ENCODE measurements at regions not wholly inside any gene's neighbourhood (a gene's known extent, or its start where the extent isn't known, plus 50 kb on each side); places are given as distances from the start of the nearest gene placed in this dataset.

GRCh38 chr7:24119852-24120251, 164.1 kb upstream of the NPY start:
- ChIA-PET POLR2A (no interaction called here), CTCF (no interaction called here)
- no peaks in the 10 kb centered on the region for H3K4me1 Mint-ChIP-seq
- no peak overlapping the region for H3K4me3 Mint-ChIP-seq
- H3K9me3 Mint-ChIP-seq (ENCODE audit: low read depth): no peaks in the 10 kb centered on the region
- DNase-seq (no peak), ATAC-seq (no peak)
- H3K27me3 Mint-ChIP-seq: peaks cover 12% of the 10 kb centered on the region
- no peak overlapping the region for H3K27ac Mint-ChIP-seq
- H3K36me3 Mint-ChIP-seq (ENCODE audit: low read depth): no peaks in the 10 kb centered on the region
- intact Hi-C loops (cut with DNase I, micrococcal nuclease): no loop called here

- ChIA-PET POLR2A (no interaction called here), CTCF (interaction anchor here (0.7 kb wide), 1 partner anchor 601 kb away, joined by 4 read pairs; no protein-coding TSS in a partner anchor)
- H3K27me3 Mint-ChIP-seq: peaks cover 9% of the 10 kb centered on the region
- no peaks in the 10 kb centered on the region for H3K9me3 Mint-ChIP-seq (ENCODE audit: low read depth)
- intact Hi-C loops (cut with DNase I, micrococcal nuclease): no loop called here
- no peak overlapping the region for H3K27ac Mint-ChIP-seq
- no peak overlapping the region for H3K4me3 Mint-ChIP-seq
- DNase-seq: no peak
- no peaks in the 10 kb centered on the region for H3K36me3 Mint-ChIP-seq (ENCODE audit: low read depth)
- no peak for ATAC-seq
- no peaks in the 10 kb centered on the region for H3K4me1 Mint-ChIP-seq
These were observed 160.9 kb upstream of the NPY start for GRCh38 chr7:24123076-24123475.

- Mint-ChIP-seq H3K4me3 (no peak overlapping the region), H3K9me3 (ENCODE audit: low read depth) (no peaks in the 10 kb centered on the region), H3K27ac (no peak overlapping the region), H3K27me3 (peaks cover 10% of the 10 kb centered on the region), H3K36me3 (ENCODE audit: low read depth) (no peaks in the 10 kb centered on the region), H3K4me1 (no peaks in the 10 kb centered on the region)
- intact Hi-C loops (cut with DNase I, micrococcal nuclease): no loop called here
- ATAC-seq (no peak), DNase-seq (no peak)
- POLR2A ChIA-PET: no interaction called here
- CTCF ChIA-PET: no interaction called here
These were observed 158.2 kb upstream of the NPY start for GRCh38 chr7:24125765-24126164.

- intact Hi-C loops (cut with DNase I, micrococcal nuclease): no loop called here
- no peaks in the 10 kb centered on the region for H3K36me3 Mint-ChIP-seq (ENCODE audit: low read depth)
- H3K9me3 Mint-ChIP-seq (ENCODE audit: low read depth): no peaks in the 10 kb centered on the region
- ChIA-PET CTCF (no interaction called here), POLR2A (no interaction called here)
- no peak for ATAC-seq
- H3K27me3 Mint-ChIP-seq: peaks cover 10% of the 10 kb centered on the region
- no peak for DNase-seq
- H3K4me1 Mint-ChIP-seq: no peaks in the 10 kb centered on the region
- H3K4me3 Mint-ChIP-seq: no peak overlapping the region
- no peak overlapping the region for H3K27ac Mint-ChIP-seq
These were observed 156.1 kb upstream of the NPY start for GRCh38 chr7:24127930-24128329.

GRCh38 chr7:24129597-24129996, 154.4 kb upstream of the NPY start:
- Mint-ChIP-seq H3K36me3 (ENCODE audit: low read depth) (no peaks in the 10 kb centered on the region), H3K27me3 (peaks cover 13% of the 10 kb centered on the region), H3K4me3 (no peak overlapping the region), H3K9me3 (ENCODE audit: low read depth) (no peaks in the 10 kb centered on the region), H3K4me1 (no peaks in the 10 kb centered on the region), H3K27ac (no peak overlapping the region)
- ATAC-seq (no peak), DNase-seq (no peak)
- ChIA-PET CTCF (interaction anchor here (1.1 kb wide), 1 partner anchor 14 kb away, joined by 3 read pairs; no protein-coding TSS in a partner anchor), POLR2A (no interaction called here)
- intact Hi-C loops (cut with DNase I, micrococcal nuclease): no loop called here

GRCh38 chr7:24130631-24131030, 153.4 kb upstream of the NPY start:
- Mint-ChIP-seq H3K4me3 (no peak overlapping the region), H3K36me3 (ENCODE audit: low read depth) (no peaks in the 10 kb centered on the region), H3K4me1 (no peaks in the 10 kb centered on the region), H3K9me3 (ENCODE audit: low read depth) (no peaks in the 10 kb centered on the region), H3K27me3 (peaks cover 18% of the 10 kb centered on the region), H3K27ac (no peak overlapping the region)
- ATAC-seq (no peak), DNase-seq (no peak)
- intact Hi-C loops (cut with DNase I, micrococcal nuclease): no loop called here
- ChIA-PET POLR2A (no interaction called here), CTCF (no interaction called here)

GRCh38 chr7:24133691-24134090, 150.3 kb upstream of the NPY start:
- ATAC-seq (no peak), DNase-seq (no peak)
- intact Hi-C loops (cut with DNase I, micrococcal nuclease): no loop called here
- Mint-ChIP-seq H3K9me3 (ENCODE audit: low read depth) (no peaks in the 10 kb centered on the region), H3K27ac (no peak overlapping the region), H3K4me1 (no peaks in the 10 kb centered on the region), H3K27me3 (peaks cover 27% of the 10 kb centered on the region), H3K36me3 (ENCODE audit: low read depth) (no peaks in the 10 kb centered on the region), H3K4me3 (no peak overlapping the region)
- ChIA-PET POLR2A (no interaction called here), CTCF (no interaction called here)

GRCh38 chr7:24134535-24134934, 149.5 kb upstream of the NPY start:
- no peak overlapping the region for H3K27ac Mint-ChIP-seq
- H3K4me3 Mint-ChIP-seq: no peak overlapping the region
- H3K4me1 Mint-ChIP-seq: no peaks in the 10 kb centered on the region
- DNase-seq (no peak), ATAC-seq (no peak)
- intact Hi-C loops (cut with DNase I, micrococcal nuclease): no loop called here
- H3K27me3 Mint-ChIP-seq: peaks cover 23% of the 10 kb centered on the region
- no peaks in the 10 kb centered on the region for H3K9me3 Mint-ChIP-seq (ENCODE audit: low read depth)
- H3K36me3 Mint-ChIP-seq (ENCODE audit: low read depth): no peaks in the 10 kb centered on the region
- ChIA-PET POLR2A (no interaction called here), CTCF (no interaction called here)

GRCh38 chr7:24135003-24135817, 148.8 kb upstream of the NPY start:
- H3K36me3 Mint-ChIP-seq (ENCODE audit: low read depth): no peaks in the 10 kb centered on the region
- H3K4me1 Mint-ChIP-seq: no peaks in the 10 kb centered on the region
- no peaks in the 10 kb centered on the region for H3K9me3 Mint-ChIP-seq (ENCODE audit: low read depth)
- ChIA-PET CTCF (interaction anchor here (0.6 kb wide), 1 partner anchor 292 kb away, joined by 4 read pairs; no protein-coding TSS in a partner anchor), POLR2A (no interaction called here)
- intact Hi-C loops (cut with DNase I, micrococcal nuclease): no loop called here
- no peak overlapping the region for H3K4me3 Mint-ChIP-seq
- H3K27me3 Mint-ChIP-seq: peaks cover 24% of the 10 kb centered on the region
- no peak for DNase-seq
- no peak for ATAC-seq
- H3K27ac Mint-ChIP-seq: no peak overlapping the region

GRCh38 chr7:24137338-24137737, 146.7 kb upstream of the NPY start:
- CTCF ChIA-PET: no interaction called here
- H3K36me3 Mint-ChIP-seq (ENCODE audit: low read depth): no peaks in the 10 kb centered on the region
- POLR2A ChIA-PET: no interaction called here
- ATAC-seq: no peak
- H3K4me3 Mint-ChIP-seq: no peak overlapping the region
- peaks cover 26% of the 10 kb centered on the region for H3K27me3 Mint-ChIP-seq
- H3K27ac Mint-ChIP-seq: no peak overlapping the region
- no peak for DNase-seq
- no peaks in the 10 kb centered on the region for H3K9me3 Mint-ChIP-seq (ENCODE audit: low read depth)
- H3K4me1 Mint-ChIP-seq: no peaks in the 10 kb centered on the region
- intact Hi-C loops (cut with DNase I, micrococcal nuclease): no loop called here

- ChIA-PET POLR2A (no interaction called here), CTCF (no interaction called here)
- Mint-ChIP-seq H3K9me3 (ENCODE audit: low read depth) (no peaks in the 10 kb centered on the region), H3K27me3 (peaks cover 26% of the 10 kb centered on the region), H3K27ac (no peak overlapping the region), H3K4me1 (no peaks in the 10 kb centered on the region), H3K4me3 (no peak overlapping the region), H3K36me3 (ENCODE audit: low read depth) (no peaks in the 10 kb centered on the region)
- no peak for DNase-seq
- intact Hi-C loops (cut with DNase I, micrococcal nuclease): no loop called here
- ATAC-seq: no peak
These were observed 145.6 kb upstream of the NPY start for GRCh38 chr7:24138343-24138742.

GRCh38 chr7:24140001-24140400, 144.0 kb upstream of the NPY start:
- ChIA-PET POLR2A (interaction anchor here (0.7 kb wide), 1 partner anchor 8 kb away, joined by 6 read pairs; no protein-coding TSS in a partner anchor), CTCF (no interaction called here)
- no peaks in the 10 kb centered on the region for H3K4me1 Mint-ChIP-seq
- H3K9me3 Mint-ChIP-seq (ENCODE audit: low read depth): no peaks in the 10 kb centered on the region
- DNase-seq (no peak), ATAC-seq (no peak)
- intact Hi-C loops (cut with DNase I, micrococcal nuclease): no loop called here
- no peaks in the 10 kb centered on the region for H3K36me3 Mint-ChIP-seq (ENCODE audit: low read depth)
- H3K27ac Mint-ChIP-seq: no peak overlapping the region
- peaks cover 22% of the 10 kb centered on the region for H3K27me3 Mint-ChIP-seq
- H3K4me3 Mint-ChIP-seq: no peak overlapping the region

Data from activated CD4-positive, alpha-beta T cell treated with anti-CD3 and anti-CD28 coated beads for 36 hours (primary cell).